Esophagus squamous epithelium (tissue), 5 donors: ENCODE measurements at regions not wholly inside any gene's neighbourhood (a gene's known extent, or its start where the extent isn't known, plus 50 kb on each side); places are given as distances from the start of the nearest gene placed in this dataset.

Experiments used
- DNase-seq: peaks from one replicate; lab custom pipeline; 2025; lab: John Stamatoyannopoulos, UW
- H3K27ac ChIP-seq, 4 donors: fragments of 200-600 bp; sonication (generic); one replicate each; pipeline ENCODE4 v1.5.1; 2016 to 2019; ENCODE audit warnings: mild to moderate bottlenecking in 1 of 4
- H3K27me3 ChIP-seq, 4 donors: fragments of 200-600 bp; sonication (generic); 1 replicate in 3 of 4; 2 replicates in 1 of 4; pipeline versions ENCODE4 v1.5.1 to v1.6.0; 2017 to 2021; ENCODE audit warnings: antibody characterized with exemption in 1 of 4
- H3K36me3 ChIP-seq, 3 donors: fragments of 200-600 bp; sonication (generic); one replicate each; pipeline ENCODE4 v1.5.1; 2016 to 2019
- H3K4me1 ChIP-seq, 3 donors: fragments of 200-600 bp; sonication (generic); one replicate each; pipeline ENCODE4 v1.5.1; 2017 to 2019
- H3K4me3 ChIP-seq, 4 donors: fragments of 200-600 bp; sonication (generic); 1 replicate in 3 of 4; 2 replicates in 1 of 4; pipeline ENCODE4 v1.5.1; 2016 to 2019; ENCODE audit warnings: mild to moderate bottlenecking in 2 of 4, moderate library complexity in 1 of 4
- H3K9me3 ChIP-seq, 3 donors: fragments of 200-600 bp; sonication (generic); one replicate each; pipeline ENCODE4 v1.5.1; 2016 to 2019
- CTCF ChIP-seq, 6 experiments: fragments of 450-650 bp in 4 of 6; fragments of 200-600 bp in 2 of 6; sonication (generic) in 2 of 6; IDR thresholded peaks; one replicate each; pipeline ENCODE4 v1.5.1; 2016 to 2019; ENCODE audit warnings: antibody characterized with exemption in 6 of 6, mild to moderate bottlenecking in 4 of 6, moderate library complexity in 4 of 6
- POLR2A ChIP-seq, 4 donors: fragments of 450-650 bp; IDR thresholded peaks; one replicate each; pipeline ENCODE4 v1.6.1; 2017; ENCODE audit warnings: antibody characterized with exemption in 4 of 4, mild to moderate bottlenecking in 4 of 4, moderate library complexity in 3 of 4
- WGBS, 2 donors: methylation state at CpG; one replicate each; pipeline ENCODE4 v1.1.5; 2018; 5-methylcytosine and 5-hydroxymethylcytosine counted together
- intact Hi-C: fragments of 100-400 bp; cut with DNase I; formaldehyde crosslinking; loops from one replicate; pipeline ENCODE4 v1.15.0; 2022
- donor health status: DM: yes; HTN: yes; CAD: no.

GRCh38 chr1:30540611-30541192, 182.7 kb downstream of the MATN1 start:
- Histone ChIP-seq H3K9me3 (no peaks in the 10 kb centered on the region), H3K4me3 (no peak overlapping the region), H3K4me1 (no peaks in the 10 kb centered on the region), H3K36me3 (no peaks in the 10 kb centered on the region), H3K27ac (no peak overlapping the region), H3K27me3 (no peaks in the 10 kb centered on the region)
- no peak for TF ChIP-seq CTCF (IDR thresholded peaks at IDR 0.05)
- intact Hi-C loops: no loop called here
- DNase-seq: no peak
- 63% methylated on average over 4 of the region's 5 CpGs; no CpG with 5 or more reads in 1 of the 2 donors for whole genome bisulfite sequencing, 2 donors

GRCh38 chr1:30539884-30540283, 183.5 kb downstream of the MATN1 start:
- Histone ChIP-seq H3K9me3 (no peaks in the 10 kb centered on the region), H3K4me3 (no peak overlapping the region), H3K4me1 (no peaks in the 10 kb centered on the region), H3K27ac (no peak overlapping the region), H3K36me3 (no peaks in the 10 kb centered on the region), H3K27me3 (no peaks in the 10 kb centered on the region)
- no peak for DNase-seq
- TF ChIP-seq POLR2A (IDR thresholded peaks at IDR 0.05) (no peak), CTCF (IDR thresholded peaks at IDR 0.05) (no peak)
- intact Hi-C loops: no loop called here
- WGBS, 2 donors: 60 to 70% methylated on average over 3 to 5 of the region's 6 CpGs

GRCh38 chr1:30538993-30539867, 184.2 kb downstream of the MATN1 start:
- Histone ChIP-seq H3K4me3 (no peak overlapping the region), H3K27me3 (no peaks in the 10 kb centered on the region), H3K4me1 (no peaks in the 10 kb centered on the region), H3K36me3 (no peaks in the 10 kb centered on the region), H3K9me3 (no peaks in the 10 kb centered on the region), H3K27ac (no peak overlapping the region)
- TF ChIP-seq POLR2A (IDR thresholded peaks at IDR 0.05): no peak
- TF ChIP-seq CTCF (IDR thresholded peaks at IDR 0.05): no peak
- intact Hi-C loops: no loop called here
- WGBS, 2 donors: 74 to 77% methylated on average over 4 of the region's 8 CpGs
- DNase-seq: no peak

- Histone ChIP-seq H3K4me3 (no peak overlapping the region), H3K27me3 (no peaks in the 10 kb centered on the region), H3K4me1 (no peaks in the 10 kb centered on the region), H3K9me3 (no peaks in the 10 kb centered on the region), H3K27ac (no peak overlapping the region), H3K36me3 (no peaks in the 10 kb centered on the region)
- intact Hi-C loops: no loop called here
- no peak for TF ChIP-seq POLR2A (IDR thresholded peaks at IDR 0.05)
- DNase-seq: no peak
- WGBS, 2 donors: 69 to 75% methylated on average over 11 to 12 of the region's 12 CpGs
Measured at GRCh38 chr1:30538226-30538992, 185.0 kb downstream of the MATN1 start.

- Histone ChIP-seq H3K27me3 (no peaks in the 10 kb centered on the region), H3K4me1 (no peaks in the 10 kb centered on the region), H3K4me3 (no peak overlapping the region), H3K9me3 (no peaks in the 10 kb centered on the region), H3K27ac (no peak overlapping the region), H3K36me3 (no peaks in the 10 kb centered on the region)
- intact Hi-C loops: no loop called here
- TF ChIP-seq CTCF (IDR thresholded peaks at IDR 0.05) (no peak), POLR2A (IDR thresholded peaks at IDR 0.05) (no peak)
- no peak for DNase-seq
- 47 to 74% methylated on average over 2 of the region's 3 CpGs for WGBS, 2 donors
Measured at GRCh38 chr1:30537279-30537678, 186.1 kb downstream of the MATN1 start.
